ENCODE measurements at regions not wholly inside any gene's neighbourhood (a gene's known extent, or its start where the extent isn't known, plus 50 kb on each side); places are given as distances from the start of the nearest gene placed in this dataset.

- ChIA-PET POLR2A (no interaction called here), CTCF (no interaction called here)
- FAIRE-seq = no peak
- TF ChIP-seq POLR2A (IDR thresholded peaks at IDR 0.05; ENCODE audit: low read length) = no peak
- TF ChIP-seq MAX (IDR thresholded peaks at IDR 0.05) = no peak
- TF ChIP-seq RCOR1 (IDR thresholded peaks at IDR 0.05; ENCODE audit: low read depth, low read length) = no peak
- no peak for TF ChIP-seq HEYL (CRISPR knock-in tag; IDR thresholded peaks at IDR 0.05)
- TF ChIP-seq ATOH8 (CRISPR knock-in tag; IDR thresholded peaks at IDR 0.05; ENCODE audit: low read depth) = no peak
- TF ChIP-seq RAD21 (conservative IDR thresholded peaks at IDR 0.05 in 1 of 2, IDR thresholded peaks at IDR 0.05 in 1 of 2) = no peak
- TF ChIP-seq TP53 (CRISPR knock-in tag; IDR thresholded peaks at IDR 0.05) = no peak
- no peak for TF ChIP-seq JUN (IDR thresholded peaks at IDR 0.05)
- TF ChIP-seq MAZ (IDR thresholded peaks at IDR 0.05; ENCODE audit: borderline replicate concordance, low read depth, low read length) = no peak
- no peak for TF ChIP-seq BHLHE40 (IDR thresholded peaks at IDR 0.05; ENCODE audit: low read depth, low read length)
- TF ChIP-seq TFCP2L1 (CRISPR knock-in tag; IDR thresholded peaks at IDR 0.05) = no peak
- TF ChIP-seq FOSL2 (IDR thresholded peaks at IDR 0.05) = no peak
- no peak for TF ChIP-seq FOSL2 (CRISPR knock-in tag; IDR thresholded peaks at IDR 0.05)
- no peak for TF ChIP-seq RARB (CRISPR knock-in tag; IDR thresholded peaks at IDR 0.05)
- no peak for TF ChIP-seq SREBF2 (IDR thresholded peaks at IDR 0.05)
- no peak for TF ChIP-seq FOSB (CRISPR knock-in tag; IDR thresholded peaks at IDR 0.05)
- TF ChIP-seq NFE2L2 (conservative IDR thresholded peaks at IDR 0.05; ENCODE audit: low read length) = no peak
- no peak for TF ChIP-seq CHD4 (IDR thresholded peaks at IDR 0.05; ENCODE audit: borderline replicate concordance)
- no peak for ATAC-seq
- Histone ChIP-seq H3K27ac (no peak overlapping the region), H3K4me1 (no peaks in the 10 kb centered on the region), H3K4me3 (no peak overlapping the region), H3K9me3 (0 out of 3 replicates have a peak, but pooled peaks cover 2% of the 10 kb centered on the region), H3K4me2 (no peak overlapping the region)
- no peak for DNase-seq (ENCODE audit: low read depth in 1 of 2, low spot score in 1 of 2)
- 5% methylated on average over 2 of the region's 2 CpGs for WGBS (ENCODE audit: missing lambda C conversion rate)
Observed at GRCh38 chr10:44322137-44322536, 62.8 kb downstream of the CXCL12 start.

GRCh38 chr10:44320756-44321155 is 64.1 kb downstream of the CXCL12 start:
- Histone ChIP-seq H3K4me3 (no peak overlapping the region), H3K4me1 (no peaks in the 10 kb centered on the region), H3K4me2 (no peak overlapping the region), H3K9me3 (0 out of 3 replicates have a peak, but pooled peaks cover 2% of the 10 kb centered on the region), H3K27ac (no peak overlapping the region)
- no peak for FAIRE-seq
- DNase-seq (ENCODE audit: low read depth in 1 of 2, low spot score in 1 of 2) = no peak
- 17% methylated on average over 3 of the region's 3 CpGs for WGBS (ENCODE audit: missing lambda C conversion rate)
- POLR2A ChIA-PET = no interaction called here
- TF ChIP-seq HOXA7 (CRISPR knock-in tag; IDR thresholded peaks at IDR 0.05) (no peak), FOSB (CRISPR knock-in tag; IDR thresholded peaks at IDR 0.05) (no peak), EP300 (IDR thresholded peaks at IDR 0.05) (no peak), HOXB13 (CRISPR knock-in tag; IDR thresholded peaks at IDR 0.05; ENCODE audit: low read depth) (no peak), RFX5 (IDR thresholded peaks at IDR 0.05) (no peak), MAFK (IDR thresholded peaks at IDR 0.05; ENCODE audit: partially characterized antibody) (no peak), REST (IDR thresholded peaks at IDR 0.05) (no peak), TP53 (CRISPR knock-in tag; IDR thresholded peaks at IDR 0.05) (no peak), NPAS2 (CRISPR knock-in tag; IDR thresholded peaks at IDR 0.05; ENCODE audit: borderline replicate concordance) (no peak), ZC3H11A (IDR thresholded peaks at IDR 0.05) (no peak), NFE2L2 (conservative IDR thresholded peaks at IDR 0.05; ENCODE audit: low read length) (no peak), RAD21 (conservative IDR thresholded peaks at IDR 0.05 in 1 of 2, IDR thresholded peaks at IDR 0.05 in 1 of 2) (no peak), KDM1A (IDR thresholded peaks at IDR 0.05; ENCODE audit: low read depth) (no peak), RNF2 (IDR thresholded peaks at IDR 0.05; ENCODE audit: borderline replicate concordance, low read depth) (no peak), E2F6 (IDR thresholded peaks at IDR 0.05; ENCODE audit: borderline replicate concordance, low read depth) (no peak), RCOR1 (IDR thresholded peaks at IDR 0.05; ENCODE audit: low read depth, low read length) (no peak), FOSL2 (IDR thresholded peaks at IDR 0.05) (no peak), FOSL2 (CRISPR knock-in tag; IDR thresholded peaks at IDR 0.05) (no peak), JUNB (IDR thresholded peaks at IDR 0.05) (no peak), RARB (CRISPR knock-in tag; IDR thresholded peaks at IDR 0.05) (no peak)
- no peak for ATAC-seq
- CTCF ChIA-PET = no interaction called here
